Hepatocyte (in vitro differentiated cells): ENCODE measurements at regions not wholly inside any gene's neighbourhood (a gene's known extent, or its start where the extent isn't known, plus 50 kb on each side); places are given as distances from the start of the nearest gene placed in this dataset.

Experiments
- CTCF ChIP-seq: fragments of 200-600 bp; sonication (generic); IDR thresholded peaks from 2 replicates; pipeline ENCODE4 v1.5.1; 2016; ENCODE audit warnings: antibody characterized with exemption, mild to moderate bottlenecking; ENCODE audit not compliant: poor library complexity
- EZH2 ChIP-seq: fragments of 200-600 bp; sonication (generic); IDR thresholded peaks from 2 replicates; pipeline ENCODE4 v1.6.1; 2016; ENCODE audit warnings: antibody characterized with exemption, mild to moderate bottlenecking, borderline replicate concordance
- EZH2phosphoT487 ChIP-seq: fragments of 200-600 bp; sonication (generic); IDR thresholded peaks from one replicate; pipeline ENCODE4 v1.6.1; 2018; ENCODE audit warnings: antibody characterized with exemption, mild to moderate bottlenecking, low read depth, moderate library complexity; ENCODE audit not compliant: unreplicated experiment, severe bottlenecking

- TF ChIP-seq EZH2 (no peak), CTCF (no peak), EZH2phosphoT487 (no peak)
Measured at GRCh38 chrX:39158801-39159657, 357.8 kb downstream of the MID1IP1 start.
